HCT116 (cell line): ENCODE measurements at regions not wholly inside any gene's neighbourhood (a gene's known extent, or its start where the extent isn't known, plus 50 kb on each side); places are given as distances from the start of the nearest gene placed in this dataset.
A peak's percentile ranks its signal among the peaks of the same experiment; 100 is the strongest.

Experiments
- ATAC-seq: fragments of 200-7000 bp; cut with Tn5 transposase; 2 replicates; pipeline ENCODE4 v1.9.1; 2020; ENCODE audit warnings: mild to moderate bottlenecking, moderate library complexity
- BruUV-seq: library from RNA; stranded (reverse); fragments of 400-500 nt; replicated peaks from 2 replicates; lab custom pipeline; 2021; lab: Mats Ljungman, UMichigan
- CTCF ChIA-PET: fragments of 300-600 bp; sonication (Branson Sonifier 250); formaldehyde crosslinking; loops from one replicate; lab custom pipeline; 2021; ENCODE audit warnings: antibody characterized with exemption; lab: Charles Lee
- POLR2A ChIA-PET: fragments of 300-600, 350-600 bp; sonication (Branson Sonifier 250); formaldehyde crosslinking; loops from one replicate; lab custom pipeline; 2021; ENCODE audit warnings: antibody characterized with exemption; lab: Charles Lee
- RAD21 ChIA-PET, 2 experiments: fragments of 300-600 bp; sonication (Branson Sonifier 250); formaldehyde crosslinking; loops; one replicate each; lab custom pipeline; 2023; ENCODE audit warnings: low total read pairs in 2 of 2; ENCODE audit not compliant: uncharacterized antibody in 2 of 2, unreplicated experiment in 2 of 2, low non-redundant PET in 1 of 2; lab: Charles Lee
- DNase-seq: peaks from one replicate; pipeline ENCODE4 v3.0.0-alpha.2; 2010; ENCODE audit warnings: low read depth, low spot score
- H2AFZ ChIP-seq: fragments of 200-600 bp; shearing (Covaris generic), sonication (generic); 2 replicates; pipeline ENCODE4 v1.6.1; 2017; ENCODE audit warnings: low read depth, mixed run types, mixed read lengths, antibody characterized with exemption, low read length; ENCODE audit not compliant: poor library complexity, severe bottlenecking
- H3K27ac ChIP-seq: 2 replicates; pipeline ENCODE4 v1.5.1; 2012; ENCODE audit warnings: low read depth, low read length
- H3K27me3 ChIP-seq: fragments of 200-600 bp; sonication (generic); 2 replicates; pipeline ENCODE4 v1.6.1; 2016; ENCODE audit warnings: mixed run types, low read length, mixed read lengths; ENCODE audit not compliant: insufficient read depth
- H3K36me3 ChIP-seq, 2 experiments: fragments of 200-500 bp in 1 of 2; fragments of 200-600 bp in 1 of 2; sonication (Bioruptor generic) in 1 of 2; sonication (generic) in 1 of 2; 2 replicates each; pipeline versions ENCODE4 v1.5.1 to v1.6.1; 2014 to 2016; ENCODE audit warnings: low read length in 2 of 2, inconsistent platforms in 1 of 2, mixed read lengths in 1 of 2, mixed run types in 1 of 2; ENCODE audit not compliant: insufficient read depth in 2 of 2, control insufficient read depth in 1 of 2
- H3K4me1 ChIP-seq, 2 experiments: fragments of 200-600 bp in 1 of 2; sonication (generic) in 1 of 2; 2 replicates each; pipeline versions ENCODE4 v1.5.1 to v1.6.1; 2012 to 2017; ENCODE audit warnings: low read length in 2 of 2, inconsistent platforms in 1 of 2, mild to moderate bottlenecking in 1 of 2, mixed read lengths in 1 of 2, mixed run types in 1 of 2, moderate library complexity in 1 of 2; ENCODE audit not compliant: insufficient read depth in 2 of 2, control insufficient read depth in 1 of 2
- H3K4me2 ChIP-seq: fragments of 200-600 bp; sonication (generic); 2 replicates; pipeline ENCODE4 v1.6.1; 2017; ENCODE audit warnings: mixed run types, low read length, mixed read lengths
- H3K4me3 ChIP-seq, 2 experiments: fragments of 200-600 bp in 1 of 2; sonication (generic) in 1 of 2; replicated peaks in 1 of 2; 2 replicates each; pipeline ENCODE4 v1.5.1; 2011 to 2016; ENCODE audit warnings: low read length in 2 of 2, control low read depth in 1 of 2, low read depth in 1 of 2, mild to moderate bottlenecking in 1 of 2, mixed read lengths in 1 of 2, mixed run types in 1 of 2
- H3K79me2 ChIP-seq: fragments of 200-600 bp; sonication (generic); 2 replicates; pipeline ENCODE4 v1.6.1; 2017; ENCODE audit warnings: mild to moderate bottlenecking, mixed run types, low read length, moderate library complexity, mixed read lengths; ENCODE audit not compliant: insufficient read depth
- H3K9ac ChIP-seq: fragments of 200-600 bp; sonication (generic); 2 replicates; pipeline ENCODE4 v1.6.1; 2016; ENCODE audit warnings: low read length, mixed read lengths
- H3K9me2 ChIP-seq: fragments of 200-600 bp; sonication (generic), shearing (Covaris generic); 2 replicates; pipeline ENCODE4 v1.6.1; 2017; ENCODE audit warnings: mixed run types, mild to moderate bottlenecking, moderate library complexity; ENCODE audit not compliant: insufficient read depth
- H3K9me3 ChIP-seq, 2 experiments: fragments of 200-500 bp in 1 of 2; fragments of 200-600 bp in 1 of 2; sonication (Bioruptor generic) in 1 of 2; sonication (generic) in 1 of 2; 2 replicates each; pipeline ENCODE4 v1.6.1; 2014 to 2017; ENCODE audit warnings: low read length in 2 of 2, mixed read lengths in 2 of 2, inconsistent platforms in 1 of 2, low read depth in 1 of 2, mild to moderate bottlenecking in 1 of 2, mixed run types in 1 of 2, moderate library complexity in 1 of 2; ENCODE audit not compliant: control insufficient read depth in 1 of 2, insufficient read depth in 1 of 2
- H4K20me1 ChIP-seq: fragments of 200-600 bp; sonication (generic), shearing (Covaris generic); 2 replicates; pipeline ENCODE4 v1.6.1; 2017; ENCODE audit warnings: mixed run types, mild to moderate bottlenecking, moderate library complexity; ENCODE audit not compliant: insufficient read depth
- CEBPB ChIP-seq: IDR thresholded peaks from 2 replicates; pipeline ENCODE4 v1.6.1; 2012; ENCODE audit warnings: low read depth
- EGR1 ChIP-seq: IDR thresholded peaks from 2 replicates; pipeline ENCODE4 v1.6.1; 2012; ENCODE audit warnings: low read depth
- EZH2 ChIP-seq: fragments of 200-600 bp; sonication (generic); IDR thresholded peaks from 2 replicates; pipeline ENCODE4 v1.6.1; 2017; ENCODE audit warnings: antibody characterized with exemption, mixed run types
- EZH2phosphoT487 ChIP-seq: fragments of 200-600 bp; IDR thresholded peaks from 2 replicates; pipeline ENCODE4 v1.6.1; 2018; ENCODE audit warnings: antibody characterized with exemption, borderline replicate concordance
- FOSL1 ChIP-seq: IDR thresholded peaks from 2 replicates; pipeline ENCODE4 v1.6.1; 2012; ENCODE audit warnings: low read depth
- JUND ChIP-seq: IDR thresholded peaks from 2 replicates; pipeline ENCODE4 v1.6.1; 2012
- POLR2A ChIP-seq: IDR thresholded peaks from 2 replicates; pipeline ENCODE4 v1.7.0; 2011; ENCODE audit warnings: borderline replicate concordance; ENCODE audit not compliant: insufficient read depth, insufficient read length; ENCODE audit errors: extremely low read depth
- POLR2AphosphoS5 ChIP-seq: IDR thresholded peaks from 2 replicates; pipeline ENCODE4 v1.6.1; 2011; ENCODE audit warnings: mild to moderate bottlenecking, low read depth, low read length, moderate library complexity
- SIN3A ChIP-seq: IDR thresholded peaks from 2 replicates; pipeline ENCODE4 v1.6.1; 2012; ENCODE audit warnings: low read depth
- SP1 ChIP-seq: IDR thresholded peaks from 2 replicates; pipeline ENCODE4 v1.6.1; 2012; ENCODE audit warnings: low read depth
- SRF ChIP-seq: IDR thresholded peaks from 2 replicates; pipeline ENCODE4 v1.6.1; 2012; ENCODE audit warnings: low read depth
- ZFX ChIP-seq: fragments of 450-650 bp; IDR thresholded peaks from 2 replicates; pipeline ENCODE4 v1.6.1; 2017
- intact Hi-C: fragments of 100-400 bp; cut with micrococcal nuclease; formaldehyde crosslinking; loops from 2 replicates; pipeline ENCODE4 v1.10.0; 2022
- TF ChIP-seq, protein P1 (sequence below): IDR thresholded peaks from 2 replicates; pipeline ENCODE4 v1.6.1; 2011; ENCODE audit warnings: mild to moderate bottlenecking, low read length, moderate library complexity; ENCODE audit not compliant: insufficient replicate concordance; ENCODE audit errors: extremely low read depth
- TF ChIP-seq, protein P2 (sequence below): IDR thresholded peaks from 2 replicates; pipeline ENCODE4 v1.6.1; 2012
- TF ChIP-seq, protein P3 (sequence below): IDR thresholded peaks from 2 replicates; pipeline ENCODE4 v1.6.1; 2012
- TF ChIP-seq, protein P4 (sequence below): IDR thresholded peaks from 2 replicates; pipeline ENCODE4 v1.6.1; 2012; ENCODE audit warnings: low read depth

DNA sequence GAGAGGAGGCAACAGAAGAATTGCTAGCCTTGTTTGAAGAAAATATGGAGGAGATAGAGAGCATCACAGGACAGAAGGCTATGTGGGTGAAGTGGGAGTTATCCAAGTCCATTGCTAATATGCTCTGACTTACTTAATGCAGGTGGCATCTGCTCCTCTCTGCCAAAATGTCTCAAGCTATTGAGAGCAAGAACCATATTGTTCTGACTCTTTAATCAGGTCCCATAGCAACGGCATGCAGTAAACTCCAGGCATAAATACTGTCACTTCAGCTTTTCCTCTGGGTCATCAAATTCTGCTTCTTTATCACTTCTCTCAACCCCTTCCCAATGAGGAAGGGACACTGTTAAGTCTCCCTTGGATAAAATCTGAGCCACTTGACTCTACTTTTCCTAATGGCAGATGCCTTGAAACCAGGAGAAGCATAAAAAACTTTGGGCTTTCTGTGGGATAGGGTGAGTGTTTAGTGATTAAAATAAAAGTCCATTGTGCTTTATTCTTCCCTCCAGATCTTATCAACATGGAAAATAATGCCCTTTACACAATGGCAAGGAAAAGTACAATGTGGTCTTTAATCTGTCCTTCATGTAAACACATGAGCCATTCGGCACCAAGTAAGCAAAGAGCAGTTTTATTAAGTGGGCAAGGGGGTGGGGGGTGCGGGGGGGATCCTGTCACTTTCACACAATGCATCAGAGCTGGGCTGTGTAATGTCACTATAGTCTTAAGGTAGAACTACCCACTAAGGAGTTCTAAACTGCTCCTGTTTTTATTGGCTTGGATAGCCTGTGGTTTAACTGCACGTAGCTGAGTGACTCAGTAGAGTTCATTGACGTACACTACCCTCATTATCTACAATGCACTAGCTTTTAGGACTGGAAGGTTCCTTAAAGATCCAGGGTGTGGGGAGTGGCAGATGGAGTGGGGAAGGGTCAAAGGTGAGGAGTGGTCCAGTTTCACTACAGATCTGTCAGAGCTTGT, 71.0 kb upstream of the TARS1 start:
- H3K9me3 ChIP-seq: no peaks in the 10 kb centered on the region
- no peak overlapping the region for H3K4me2 ChIP-seq
- ATAC-seq (no peak), DNase-seq (peak; percentile 12)
- no peaks in the 10 kb centered on the region for H3K9me2 ChIP-seq
- no peaks in the 10 kb centered on the region for H3K79me2 ChIP-seq
- RAD21 ChIA-PET: no interaction called here
- no peaks in the 10 kb centered on the region for H3K36me3 ChIP-seq
- H4K20me1 ChIP-seq: no peaks in the 10 kb centered on the region
- no TSS peak for BruUV-seq
- no peak overlapping the region for H3K27ac ChIP-seq
- no peak overlapping the region for H3K4me3 ChIP-seq
- CTCF ChIA-PET: no interaction called here
- H2AFZ ChIP-seq: no peak overlapping the region
- POLR2A ChIA-PET: no interaction called here
- no peaks in the 10 kb centered on the region for H3K27me3 ChIP-seq
- H3K9ac ChIP-seq: no peak overlapping the region
- peaks cover 0 to 6% of the 10 kb centered on the region in 2 experiments; a peak in 2 of 4 replicates for H3K4me1 ChIP-seq
- intact Hi-C loops: no loop called here
- no peak for TF ChIP-seq SP1
- no peak for TF ChIP-seq EZH2phosphoT487
- TF ChIP-seq, protein P1, sequence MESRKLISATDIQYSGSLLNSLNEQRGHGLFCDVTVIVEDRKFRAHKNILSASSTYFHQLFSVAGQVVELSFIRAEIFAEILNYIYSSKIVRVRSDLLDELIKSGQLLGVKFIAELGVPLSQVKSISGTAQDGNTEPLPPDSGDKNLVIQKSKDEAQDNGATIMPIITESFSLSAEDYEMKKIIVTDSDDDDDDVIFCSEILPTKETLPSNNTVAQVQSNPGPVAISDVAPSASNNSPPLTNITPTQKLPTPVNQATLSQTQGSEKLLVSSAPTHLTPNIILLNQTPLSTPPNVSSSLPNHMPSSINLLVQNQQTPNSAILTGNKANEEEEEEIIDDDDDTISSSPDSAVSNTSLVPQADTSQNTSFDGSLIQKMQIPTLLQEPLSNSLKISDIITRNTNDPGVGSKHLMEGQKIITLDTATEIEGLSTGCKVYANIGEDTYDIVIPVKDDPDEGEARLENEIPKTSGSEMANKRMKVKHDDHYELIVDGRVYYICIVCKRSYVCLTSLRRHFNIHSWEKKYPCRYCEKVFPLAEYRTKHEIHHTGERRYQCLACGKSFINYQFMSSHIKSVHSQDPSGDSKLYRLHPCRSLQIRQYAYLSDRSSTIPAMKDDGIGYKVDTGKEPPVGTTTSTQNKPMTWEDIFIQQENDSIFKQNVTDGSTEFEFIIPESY: no peak
- 0 out of 2 replicates have a peak, but pooled peaks have one; percentile 10 for TF ChIP-seq JUND
- TF ChIP-seq CEBPB: no peak
- no peak for TF ChIP-seq EGR1

DNA sequence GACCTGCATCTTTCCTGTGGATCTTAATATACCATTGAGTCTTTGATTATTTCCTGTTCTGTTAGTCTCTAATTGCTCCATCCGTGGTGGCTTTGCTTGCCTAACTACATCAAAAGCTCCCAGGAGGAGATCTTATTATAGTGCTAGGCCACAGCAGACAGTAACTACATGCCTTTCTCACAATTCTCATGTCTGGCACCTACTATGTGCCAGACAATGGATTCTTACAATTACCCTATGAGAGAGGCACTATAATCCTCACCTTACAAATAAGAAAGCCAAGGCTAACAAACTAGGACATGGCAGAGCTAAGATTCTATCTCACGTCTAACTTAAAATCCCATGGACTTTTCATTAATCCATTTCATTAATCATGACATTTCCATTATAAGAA, 70.3 kb upstream of the TARS1 start:
- no peak overlapping the region for H3K9ac ChIP-seq
- no peaks in the 10 kb centered on the region for H3K27me3 ChIP-seq
- H3K4me2 ChIP-seq: no peak overlapping the region
- intact Hi-C loops: no loop called here
- ChIA-PET RAD21 (no interaction called here), CTCF (no interaction called here), POLR2A (no interaction called here)
- BruUV-seq: no TSS peak
- no peaks in the 10 kb centered on the region for H4K20me1 ChIP-seq
- no peaks in the 10 kb centered on the region for H3K9me2 ChIP-seq
- H3K36me3 ChIP-seq: no peaks in the 10 kb centered on the region
- H3K9me3 ChIP-seq: no peaks in the 10 kb centered on the region
- H3K4me1 ChIP-seq: peaks cover 0 to 6% of the 10 kb centered on the region in 2 experiments; a peak in 2 of 4 replicates
- no peak overlapping the region for H3K4me3 ChIP-seq
- no peak for ATAC-seq
- DNase-seq: no peak
- H3K79me2 ChIP-seq: no peaks in the 10 kb centered on the region
- no peak overlapping the region for H2AFZ ChIP-seq
- H3K27ac ChIP-seq: no peak overlapping the region
- TF ChIP-seq SIN3A (no peak), POLR2A (no peak), EZH2 (no peak), EZH2phosphoT487 (no peak), ZFX (no peak), SRF (no peak), FOSL1 (no peak), POLR2AphosphoS5 (no peak)
- TF ChIP-seq, protein P2, sequence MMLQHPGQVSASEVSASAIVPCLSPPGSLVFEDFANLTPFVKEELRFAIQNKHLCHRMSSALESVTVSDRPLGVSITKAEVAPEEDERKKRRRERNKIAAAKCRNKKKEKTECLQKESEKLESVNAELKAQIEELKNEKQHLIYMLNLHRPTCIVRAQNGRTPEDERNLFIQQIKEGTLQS: no peak
- TF ChIP-seq, protein P3, sequence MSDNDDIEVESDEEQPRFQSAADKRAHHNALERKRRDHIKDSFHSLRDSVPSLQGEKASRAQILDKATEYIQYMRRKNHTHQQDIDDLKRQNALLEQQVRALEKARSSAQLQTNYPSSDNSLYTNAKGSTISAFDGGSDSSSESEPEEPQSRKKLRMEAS: no peak
- TF ChIP-seq, protein P4, sequence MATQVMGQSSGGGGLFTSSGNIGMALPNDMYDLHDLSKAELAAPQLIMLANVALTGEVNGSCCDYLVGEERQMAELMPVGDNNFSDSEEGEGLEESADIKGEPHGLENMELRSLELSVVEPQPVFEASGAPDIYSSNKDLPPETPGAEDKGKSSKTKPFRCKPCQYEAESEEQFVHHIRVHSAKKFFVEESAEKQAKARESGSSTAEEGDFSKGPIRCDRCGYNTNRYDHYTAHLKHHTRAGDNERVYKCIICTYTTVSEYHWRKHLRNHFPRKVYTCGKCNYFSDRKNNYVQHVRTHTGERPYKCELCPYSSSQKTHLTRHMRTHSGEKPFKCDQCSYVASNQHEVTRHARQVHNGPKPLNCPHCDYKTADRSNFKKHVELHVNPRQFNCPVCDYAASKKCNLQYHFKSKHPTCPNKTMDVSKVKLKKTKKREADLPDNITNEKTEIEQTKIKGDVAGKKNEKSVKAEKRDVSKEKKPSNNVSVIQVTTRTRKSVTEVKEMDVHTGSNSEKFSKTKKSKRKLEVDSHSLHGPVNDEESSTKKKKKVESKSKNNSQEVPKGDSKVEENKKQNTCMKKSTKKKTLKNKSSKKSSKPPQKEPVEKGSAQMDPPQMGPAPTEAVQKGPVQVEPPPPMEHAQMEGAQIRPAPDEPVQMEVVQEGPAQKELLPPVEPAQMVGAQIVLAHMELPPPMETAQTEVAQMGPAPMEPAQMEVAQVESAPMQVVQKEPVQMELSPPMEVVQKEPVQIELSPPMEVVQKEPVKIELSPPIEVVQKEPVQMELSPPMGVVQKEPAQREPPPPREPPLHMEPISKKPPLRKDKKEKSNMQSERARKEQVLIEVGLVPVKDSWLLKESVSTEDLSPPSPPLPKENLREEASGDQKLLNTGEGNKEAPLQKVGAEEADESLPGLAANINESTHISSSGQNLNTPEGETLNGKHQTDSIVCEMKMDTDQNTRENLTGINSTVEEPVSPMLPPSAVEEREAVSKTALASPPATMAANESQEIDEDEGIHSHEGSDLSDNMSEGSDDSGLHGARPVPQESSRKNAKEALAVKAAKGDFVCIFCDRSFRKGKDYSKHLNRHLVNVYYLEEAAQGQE: no peak
